CD14-positive monocyte (primary cell): ENCODE measurements at regions not wholly inside any gene's neighbourhood (a gene's known extent, or its start where the extent isn't known, plus 50 kb on each side); places are given as distances from the start of the nearest gene placed in this dataset.

ENCODE experiments used
- DNase-seq, 3 donors: peaks; one replicate each; pipeline ENCODE4 v3.0.0-alpha.2; 2011 to 2022
- H2AFZ ChIP-seq: 2 replicates; pipeline ENCODE4 v1.6.0; 2012; ENCODE audit warnings: mild to moderate bottlenecking, low read depth, low read length, inconsistent platforms; ENCODE audit not compliant: insufficient read depth, poor library complexity, severe bottlenecking
- H3K27ac ChIP-seq, 2 donors: 1 replicate in 1 of 2; 2 replicates in 1 of 2; pipeline ENCODE4 v1.5.1; 2012 to 2013; ENCODE audit warnings: low read length in 2 of 2, control low read depth in 1 of 2, inconsistent platforms in 1 of 2, low read depth in 1 of 2, mild to moderate bottlenecking in 1 of 2
- H3K27me3 ChIP-seq, 2 donors: one replicate each; pipeline versions ENCODE4 v1.6.0 to v1.6.1; 2011 to 2013; ENCODE audit warnings: low read length in 2 of 2; ENCODE audit not compliant: control insufficient read depth in 2 of 2, insufficient read depth in 2 of 2
- H3K36me3 ChIP-seq, 2 donors: replicated peaks in 1 of 2; 1 replicate in 1 of 2; 2 replicates in 1 of 2; pipeline versions ENCODE4 v1.5.1 to v1.6.1; 2012 to 2013; ENCODE audit warnings: low read length in 2 of 2, control low read depth in 1 of 2, inconsistent platforms in 1 of 2, mild to moderate bottlenecking in 1 of 2; ENCODE audit not compliant: insufficient read depth in 2 of 2, control insufficient read depth in 1 of 2
- H3K4me1 ChIP-seq, 2 donors: 1 replicate in 1 of 2; 2 replicates in 1 of 2; pipeline versions ENCODE4 v1.5.1 to v1.6.1; 2012 to 2013; ENCODE audit warnings: low read length in 2 of 2, control low read depth in 1 of 2, inconsistent platforms in 1 of 2, mild to moderate bottlenecking in 1 of 2, moderate library complexity in 1 of 2; ENCODE audit not compliant: insufficient read depth in 2 of 2, control insufficient read depth in 1 of 2
- H3K4me2 ChIP-seq: replicated peaks from 2 replicates; pipeline ENCODE3; 2012; ENCODE audit warnings: low read length, moderate library complexity, mild to moderate bottlenecking; ENCODE audit not compliant: poor library complexity, severe bottlenecking; ENCODE audit errors: extremely low read depth
- H3K4me3 ChIP-seq, 3 experiments: fragments of 200-600 bp in 1 of 3; sonication (generic) in 1 of 3; replicated peaks in 1 of 3; 1 replicate in 2 of 3; 2 replicates in 1 of 3; pipeline ENCODE4 v1.5.1; 2011 to 2013; ENCODE audit warnings: low read length in 3 of 3, mild to moderate bottlenecking in 3 of 3, control low read depth in 2 of 3, low read depth in 2 of 3, inconsistent platforms in 1 of 3, moderate library complexity in 1 of 3
- H3K79me2 ChIP-seq: 2 replicates; pipeline ENCODE4 v1.6.0; 2012; ENCODE audit warnings: mild to moderate bottlenecking, control low read depth, inconsistent platforms, low read length, moderate library complexity; ENCODE audit not compliant: insufficient read depth
- H3K9ac ChIP-seq: 2 replicates; pipeline ENCODE4 v1.6.0; 2017; ENCODE audit warnings: low read length, mild to moderate bottlenecking; ENCODE audit not compliant: insufficient read depth, poor library complexity, severe bottlenecking
- H3K9me3 ChIP-seq, 2 donors: replicated peaks in 1 of 2; 1 replicate in 1 of 2; 2 replicates in 1 of 2; pipeline versions ENCODE4 v1.5.1 to v1.6.1; 2012 to 2013; ENCODE audit warnings: low read length in 2 of 2, control low read depth in 1 of 2; ENCODE audit not compliant: control insufficient read depth in 1 of 2, insufficient read depth in 1 of 2
- H4K20me1 ChIP-seq: 2 replicates; pipeline ENCODE4 v1.6.0; 2012; ENCODE audit warnings: mild to moderate bottlenecking, low read length, control low read depth, moderate library complexity; ENCODE audit not compliant: insufficient read depth
- H3K27ac Mint-ChIP-seq, 7 donors: one replicate each; pipeline ENCODE4 v1.8.0; 2020; ENCODE audit warnings: mild to moderate bottlenecking in 7 of 7, mixed read lengths in 7 of 7, moderate library complexity in 6 of 7, inconsistent platforms in 2 of 7
- H3K27me3 Mint-ChIP-seq, 3 donors: one replicate each; pipeline ENCODE4 v1.8.0; 2021 to 2022; ENCODE audit warnings: low read depth in 3 of 3, mild to moderate bottlenecking in 3 of 3, mixed read lengths in 3 of 3, moderate library complexity in 3 of 3, inconsistent platforms in 1 of 3
- H3K36me3 Mint-ChIP-seq, 2 donors: one replicate each; pipeline ENCODE4 v1.8.0; 2020; ENCODE audit warnings: mixed read lengths in 2 of 2, inconsistent platforms in 1 of 2, mild to moderate bottlenecking in 1 of 2
- H3K4me1 Mint-ChIP-seq: one replicate; pipeline ENCODE4 v1.8.0; 2020; ENCODE audit warnings: mild to moderate bottlenecking, mixed read lengths
- H3K4me3 Mint-ChIP-seq, 2 donors: one replicate each; pipeline ENCODE4 v1.8.0; 2020; ENCODE audit warnings: mild to moderate bottlenecking in 2 of 2, mixed read lengths in 2 of 2, moderate library complexity in 1 of 2
- H3K9me3 Mint-ChIP-seq, 7 donors: one replicate each; pipeline ENCODE4 v1.8.0; 2020 to 2022; ENCODE audit warnings: mixed read lengths in 7 of 7, mild to moderate bottlenecking in 6 of 7, moderate library complexity in 6 of 7, inconsistent platforms in 2 of 7
- CTCF ChIP-seq: fragments of 200-600 bp; IDR thresholded peaks from one replicate; pipeline ENCODE4 v1.8.0; 2022; ENCODE audit warnings: antibody characterized with exemption, mild to moderate bottlenecking
- WGBS: methylation state at CpG from one replicate; pipeline ENCODE4 v1.1.5; 2013; ENCODE audit warnings: missing lambda C conversion rate; ENCODE audit not compliant: insufficient coverage; 5-methylcytosine and 5-hydroxymethylcytosine counted together
- intact Hi-C, 2 donors: fragments of 100-400 bp; cut with micrococcal nuclease; formaldehyde crosslinking; loops; one replicate each; pipeline versions ENCODE4 v1.15.0 to v1.15.1; 2023

- no peaks in the 10 kb centered on the region for H3K9me3 Mint-ChIP-seq
- H3K4me3 ChIP-seq = no peak overlapping the region
- peaks cover 18% of the 10 kb centered on the region for H3K4me1 Mint-ChIP-seq
- H3K36me3 Mint-ChIP-seq = no peaks in the 10 kb centered on the region
- no peak overlapping the region for H3K9ac ChIP-seq
- H3K4me1 ChIP-seq = peaks cover 18 to 20% of the 10 kb centered on the region in 2 donors
- no peaks in the 10 kb centered on the region for H4K20me1 ChIP-seq
- no peaks in the 10 kb centered on the region for H3K27me3 ChIP-seq
- DNase-seq = no peak
- H3K27ac Mint-ChIP-seq = no peak overlapping the region
- H3K9me3 ChIP-seq = no peaks in the 10 kb centered on the region
- H3K27ac ChIP-seq = no peak overlapping the region
- H3K4me3 Mint-ChIP-seq = no peak overlapping the region
- H3K4me2 ChIP-seq = no peak overlapping the region
- intact Hi-C loops = no loop called here
- peaks cover 0 to 5% (median 4%) of the 10 kb centered on the region in 3 donors for H3K27me3 Mint-ChIP-seq
- H3K79me2 ChIP-seq = no peaks in the 10 kb centered on the region
- H2AFZ ChIP-seq = no peak overlapping the region
- WGBS = no CpG with 5 or more reads among the region's 2 CpGs
- no peak for TF ChIP-seq CTCF
- no peaks in the 10 kb centered on the region for H3K36me3 ChIP-seq
Measured at GRCh38 chr4:13908455-13908854, 280.9 kb upstream of the BOD1L1 start.

DNA sequence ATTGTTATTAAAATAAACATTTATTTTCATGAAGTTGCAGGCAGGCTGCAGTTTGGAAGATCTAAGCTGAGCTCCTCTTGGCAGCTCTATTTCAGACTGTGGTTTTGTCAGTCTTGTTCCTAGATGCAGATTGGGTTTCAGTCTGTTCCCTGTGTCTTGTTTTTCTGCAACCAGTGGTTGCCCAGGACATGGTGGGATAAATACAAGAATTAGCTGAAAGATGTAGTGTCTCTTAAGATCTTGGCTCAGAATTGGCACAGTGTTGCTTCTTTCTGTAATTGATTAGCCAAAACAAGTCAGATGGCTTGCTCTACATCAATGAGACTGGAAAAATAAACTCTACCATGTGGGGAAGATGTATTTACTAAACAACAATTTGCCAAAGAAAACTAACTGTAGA, 283.0 kb upstream of the BOD1L1 start:
- H3K36me3 Mint-ChIP-seq = no peaks in the 10 kb centered on the region
- H3K27ac Mint-ChIP-seq = no peak overlapping the region
- Histone ChIP-seq H3K4me2 (no peak overlapping the region), H3K4me1 (peaks cover 20 to 21% of the 10 kb centered on the region in 2 donors), H3K4me3 (no peak overlapping the region), H3K9ac (no peak overlapping the region), H4K20me1 (no peaks in the 10 kb centered on the region), H3K36me3 (no peaks in the 10 kb centered on the region), H3K79me2 (no peaks in the 10 kb centered on the region), H3K27me3 (no peaks in the 10 kb centered on the region), H2AFZ (no peak overlapping the region), H3K27ac (no peak overlapping the region), H3K9me3 (no peaks in the 10 kb centered on the region)
- H3K27me3 Mint-ChIP-seq = peaks cover 0 to 2% (median 1%) of the 10 kb centered on the region in 3 donors
- peaks cover 19% of the 10 kb centered on the region for H3K4me1 Mint-ChIP-seq
- intact Hi-C loops = no loop called here
- H3K4me3 Mint-ChIP-seq = no peak overlapping the region
- no peak for DNase-seq
- H3K9me3 Mint-ChIP-seq = peaks cover 0 to 2% (median 0%) of the 10 kb centered on the region in 7 donors
- no peak for TF ChIP-seq CTCF
